SHP77 (cell line): ENCODE measurements at regions not wholly inside any gene's neighbourhood (a gene's known extent, or its start where the extent isn't known, plus 50 kb on each side); places are given as distances from the start of the nearest gene placed in this dataset.

Source experiments
- DNase-seq, 2 experiments: peaks; one replicate each; lab custom pipeline; 2025; lab: John Stamatoyannopoulos, UW

DNA sequence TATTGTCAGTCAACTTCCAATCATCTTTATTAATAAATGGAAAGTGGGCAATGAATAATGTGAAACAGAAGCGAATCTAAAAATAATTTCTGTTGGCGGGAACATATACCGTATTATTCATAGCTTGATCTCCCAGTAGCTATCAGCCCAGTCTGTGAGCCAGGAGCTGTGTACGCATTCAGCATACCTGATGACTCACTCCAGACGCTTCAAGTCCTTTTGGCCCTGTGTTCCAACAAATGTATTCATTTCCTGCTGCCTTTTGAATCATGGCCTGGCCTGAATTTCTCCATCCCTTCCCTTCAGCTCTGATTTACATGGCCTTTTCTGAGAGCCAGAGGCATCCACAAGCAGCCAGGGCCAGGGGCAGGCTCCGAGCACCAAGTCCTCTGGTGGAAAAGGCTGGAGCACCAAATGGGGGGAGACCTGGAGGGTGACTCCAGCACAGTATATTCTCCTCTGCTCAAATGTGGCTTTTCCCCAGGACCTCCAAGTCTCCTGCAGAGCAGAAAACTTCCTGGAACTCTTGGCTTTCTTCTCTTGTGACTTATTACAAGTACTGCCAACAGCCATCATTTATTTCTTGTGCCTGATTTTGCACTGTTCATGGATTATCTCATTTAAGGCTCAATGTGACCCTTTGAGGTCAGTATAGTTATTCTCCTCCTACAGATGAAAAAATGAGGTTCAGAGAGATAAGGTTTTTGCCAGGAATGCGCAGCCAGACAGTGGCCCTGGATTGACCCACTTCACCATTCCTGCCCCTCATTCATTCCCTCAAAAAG lies 108.7 kb downstream of the EN1 start:
- DNase-seq = no peak

DNA sequence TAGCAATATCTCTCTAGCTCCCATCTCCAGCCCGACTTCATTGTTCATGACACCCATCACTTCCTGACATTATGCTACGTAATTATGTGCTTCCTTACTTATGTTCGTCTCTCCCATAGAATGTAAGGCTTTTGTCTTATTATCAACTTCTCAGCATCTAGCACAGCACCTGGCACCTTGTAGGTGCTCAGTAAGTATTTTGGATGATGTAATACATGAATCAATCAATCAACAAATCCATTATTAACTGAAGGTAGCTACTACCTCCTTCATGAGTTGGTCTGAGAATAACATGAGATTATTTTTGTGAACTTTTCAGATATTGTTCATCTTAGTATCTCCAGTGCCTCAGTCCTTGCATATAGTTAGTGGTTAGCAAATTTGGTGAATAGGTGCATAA lies 109.3 kb downstream of the EN1 start:
- DNase-seq = no peak

DNA sequence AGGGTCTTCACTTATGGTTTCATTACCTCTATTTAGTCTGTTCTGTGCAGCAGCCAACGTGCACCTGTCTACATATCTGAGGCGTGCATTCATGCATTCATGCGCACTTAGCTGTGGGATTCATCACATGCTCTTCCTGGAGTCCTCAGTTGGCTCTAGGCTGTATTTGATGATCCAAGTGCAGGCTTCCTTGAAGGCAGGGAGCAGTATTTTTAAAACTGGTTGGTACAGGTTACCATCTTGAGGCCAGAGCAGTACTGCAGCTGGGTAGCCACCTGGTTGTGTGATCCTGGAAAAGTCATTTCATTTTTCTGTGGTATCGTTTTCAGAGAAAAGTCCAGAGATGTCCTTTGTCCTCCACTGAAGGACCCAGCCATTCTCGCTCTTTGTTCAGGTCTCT lies 109.8 kb downstream of the EN1 start:
- no peak for DNase-seq

GRCh38 chr2:118732432-118732831 lies 115.0 kb downstream of the EN1 start:
- DNase-seq = no peak

DNA sequence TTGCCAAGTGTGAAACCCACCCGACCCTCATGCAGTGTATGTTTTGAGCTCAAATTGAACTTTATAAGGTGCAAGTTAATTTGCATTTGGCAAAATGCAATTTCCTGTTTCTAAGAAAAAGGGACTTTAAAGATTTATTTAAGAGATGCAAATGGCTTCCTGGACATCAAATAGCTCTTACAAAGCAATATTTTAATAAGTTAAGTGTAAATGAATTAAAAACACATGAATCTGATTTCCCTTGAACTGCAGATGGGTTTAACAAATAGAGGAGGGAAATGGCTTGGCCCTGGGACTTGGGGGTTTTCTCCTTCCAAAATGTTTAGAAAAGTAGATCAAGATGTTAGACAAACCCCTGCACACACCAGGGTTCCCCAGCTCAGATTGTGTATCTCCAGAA lies 116.0 kb downstream of the EN1 start:
- DNase-seq = no peak

DNA sequence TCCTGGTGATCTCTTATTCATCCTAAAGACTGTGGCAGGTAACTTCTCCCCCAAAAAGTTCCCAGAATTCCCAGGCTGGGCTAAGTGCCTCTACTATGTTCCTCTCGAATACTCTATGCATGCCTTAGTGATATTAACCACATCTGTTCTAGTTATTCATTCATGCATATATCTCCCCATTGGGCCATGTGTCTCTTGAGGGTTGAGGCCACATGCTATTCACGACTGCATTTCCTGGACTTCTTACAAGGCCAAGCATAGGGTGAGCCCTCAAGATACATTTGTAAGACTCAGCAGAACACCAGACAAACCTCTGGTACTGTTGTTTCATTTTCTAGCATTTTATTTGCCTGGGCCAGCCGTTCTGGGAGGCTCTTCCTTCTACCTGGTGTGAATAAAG lies 117.0 kb downstream of the EN1 start:
- DNase-seq = no peak

DNA sequence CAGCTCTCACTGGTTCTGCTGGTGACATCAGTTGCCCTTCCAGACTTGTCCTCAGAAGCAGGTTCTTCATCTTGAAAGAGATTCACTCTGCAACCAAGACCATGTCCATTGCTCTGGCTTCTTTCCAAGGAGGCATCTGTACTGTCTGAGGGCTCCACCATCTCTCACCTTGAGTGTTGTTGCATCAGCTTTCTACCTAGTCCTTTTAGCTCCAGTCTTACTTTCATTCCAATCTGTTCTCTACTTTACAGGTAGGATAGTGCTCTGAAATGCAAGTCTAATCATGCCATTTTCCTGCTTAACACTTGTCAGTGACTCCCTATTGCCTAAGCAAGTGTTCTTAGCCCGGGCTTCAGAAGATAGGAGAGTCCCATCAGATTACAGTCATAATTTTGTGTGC lies 117.7 kb downstream of the EN1 start:
- no peak for DNase-seq

- DNase-seq = no peak
These were observed 118.5 kb downstream of the EN1 start for GRCh38 chr2:118728984-118729383.

DNA sequence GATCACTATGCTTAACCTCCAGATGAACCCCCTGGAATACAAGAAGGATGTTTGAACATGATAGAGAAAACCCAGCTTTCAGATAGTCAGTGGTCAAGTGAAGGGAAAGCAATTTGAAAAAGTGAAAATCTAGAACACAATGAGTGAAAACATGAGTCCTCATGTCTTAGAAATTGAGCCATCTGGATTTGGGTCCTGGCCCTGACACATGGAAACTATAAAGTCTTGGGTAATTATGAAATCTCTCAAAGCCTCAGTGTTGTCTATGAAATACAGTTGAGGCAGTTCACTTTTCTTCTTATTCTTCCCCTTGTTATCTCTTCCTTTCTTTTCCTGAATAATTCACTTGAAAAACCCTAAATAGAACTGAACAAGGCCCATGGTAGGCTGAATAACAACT lies 120.6 kb downstream of the EN1 start:
- DNase-seq = no peak

DNA sequence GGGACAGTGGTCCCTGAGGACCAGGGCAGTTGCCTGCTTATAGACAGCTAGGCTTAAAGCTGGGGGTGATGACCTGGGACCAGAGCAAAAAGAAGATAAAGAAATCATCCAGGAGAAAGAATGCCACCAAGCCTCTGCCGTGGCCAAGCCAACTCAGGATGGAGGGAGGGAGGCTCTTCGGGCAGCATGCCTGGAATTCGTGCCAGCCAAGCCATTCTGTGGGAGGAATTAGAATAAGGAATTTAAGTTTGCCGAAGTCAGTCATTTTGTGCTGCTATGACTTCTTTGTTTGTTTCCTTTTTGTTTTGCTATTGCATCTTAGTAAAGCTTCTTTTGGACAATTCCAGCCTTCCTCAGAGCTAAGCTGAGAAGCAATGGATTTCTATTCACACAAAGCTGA lies 124.1 kb downstream of the EN1 start:
- DNase-seq = no peak

DNA sequence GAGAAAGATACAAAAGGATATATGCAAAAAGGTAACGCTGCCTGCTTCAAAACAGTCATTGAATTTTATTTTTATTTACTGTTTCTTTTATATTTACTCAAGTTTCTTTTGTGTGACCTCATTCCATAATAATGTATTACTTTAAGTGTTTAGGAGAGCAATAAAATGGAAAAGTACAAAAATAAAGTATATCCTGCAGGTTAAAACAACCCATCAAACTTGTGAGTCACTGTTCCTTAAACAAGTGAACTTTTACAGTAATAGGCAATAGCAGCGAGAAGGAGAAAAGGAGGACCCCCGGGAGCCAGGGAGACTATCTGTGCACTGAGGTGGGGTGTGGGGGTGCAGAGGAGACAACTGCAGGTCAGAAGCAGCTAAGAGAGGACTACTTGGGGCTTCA lies 124.5 kb downstream of the EN1 start:
- DNase-seq = no peak

DNA sequence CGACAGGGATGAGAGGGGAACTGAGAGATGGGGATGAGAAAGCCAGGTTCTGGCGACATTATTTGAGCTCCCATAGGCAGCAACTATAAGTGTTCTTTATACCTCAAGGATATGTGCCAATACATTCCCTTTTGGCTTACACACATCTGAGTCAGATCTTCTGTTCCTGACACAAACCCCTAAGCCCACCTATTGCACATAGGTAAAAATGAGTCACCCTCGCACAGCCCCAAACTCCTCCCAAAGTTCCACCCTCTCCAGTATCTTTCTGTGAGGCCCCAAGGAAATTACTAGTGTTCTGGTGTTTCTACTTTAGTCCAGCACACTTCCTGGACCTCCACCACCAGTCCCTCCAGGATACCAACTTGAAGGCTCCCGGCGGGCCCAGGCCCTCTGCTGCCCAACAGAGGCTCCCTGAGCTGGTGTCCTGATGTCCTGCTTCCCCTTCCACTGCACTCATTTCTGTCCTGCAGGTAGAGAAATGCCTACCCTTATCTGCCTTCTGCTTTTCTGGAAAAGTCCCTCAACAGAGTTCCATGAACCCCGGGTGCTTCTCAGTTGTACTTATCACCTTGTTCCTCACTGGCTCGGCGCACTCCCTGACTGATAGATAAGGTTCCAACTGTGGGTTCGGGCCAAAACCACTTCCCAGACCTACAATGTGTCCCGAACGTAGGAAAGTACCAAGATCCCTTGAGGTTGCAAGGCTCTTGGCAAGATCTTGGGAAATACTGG lies 125.5 kb downstream of the EN1 start:
- no peak for DNase-seq

DNA sequence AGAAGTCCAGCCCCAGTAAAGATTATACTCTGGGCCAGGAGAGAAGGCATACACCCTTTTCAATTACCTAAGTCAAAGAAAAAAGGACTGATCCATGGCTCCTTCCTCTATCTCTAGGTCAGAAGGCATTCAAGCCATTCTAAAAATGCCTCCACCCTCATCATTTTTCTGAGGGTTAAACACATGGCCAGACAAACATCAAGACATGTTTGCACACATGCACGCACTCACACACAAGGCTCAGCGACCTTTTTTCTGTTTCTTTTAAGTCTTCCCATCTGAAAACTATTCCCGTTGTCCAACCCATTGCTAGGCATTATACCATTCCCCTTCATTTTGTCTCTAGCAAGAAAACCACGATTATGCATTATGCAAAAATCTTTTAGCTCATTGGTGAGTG lies 126.6 kb downstream of the EN1 start:
- DNase-seq = no peak

GRCh38 chr2:118718921-118719320 lies 128.5 kb downstream of the EN1 start:
- DNase-seq = no peak

GRCh38 chr2:118716102-118716501 lies 131.3 kb downstream of the EN1 start:
- DNase-seq = no peak

DNA sequence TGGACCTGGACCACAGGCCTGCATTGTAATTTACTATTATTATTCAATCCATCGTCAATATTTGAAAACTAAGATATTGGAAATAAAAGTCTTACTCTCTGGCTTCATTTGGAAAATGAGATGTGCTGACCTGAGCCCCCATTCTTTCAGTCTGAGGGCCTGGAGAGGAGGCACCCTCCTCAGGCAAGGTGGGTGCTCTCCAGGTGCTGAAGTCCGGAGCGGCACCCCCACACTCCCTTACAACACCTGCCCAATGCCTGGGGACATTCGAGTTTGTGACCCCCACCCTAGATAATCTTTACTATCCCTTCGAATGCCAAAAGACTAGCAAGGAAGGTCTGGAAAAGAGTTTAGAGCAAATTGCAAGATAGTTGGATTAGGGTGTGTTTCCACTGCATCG lies 133.3 kb downstream of the EN1 start:
- no peak for DNase-seq

DNA sequence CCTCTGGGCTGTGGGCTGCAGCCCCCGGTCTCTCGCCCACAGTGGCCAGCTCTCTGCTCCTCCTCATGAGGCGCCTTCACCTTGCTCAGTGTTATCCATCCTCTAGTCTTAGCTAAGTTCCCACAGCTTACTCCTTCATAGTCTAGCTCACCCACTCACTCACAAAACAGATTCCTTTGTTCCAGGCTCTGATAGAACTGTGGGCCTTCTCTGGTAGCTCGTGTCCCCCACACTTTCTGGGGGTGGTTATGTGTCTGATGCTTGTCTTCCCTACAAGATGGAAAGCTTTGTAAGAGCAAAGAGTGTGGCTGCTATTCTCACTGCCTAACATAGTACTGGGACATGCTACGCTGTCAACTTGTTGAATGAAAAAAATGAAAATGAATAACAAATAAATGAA lies 135.8 kb downstream of the EN1 start:
- no peak for DNase-seq

DNA sequence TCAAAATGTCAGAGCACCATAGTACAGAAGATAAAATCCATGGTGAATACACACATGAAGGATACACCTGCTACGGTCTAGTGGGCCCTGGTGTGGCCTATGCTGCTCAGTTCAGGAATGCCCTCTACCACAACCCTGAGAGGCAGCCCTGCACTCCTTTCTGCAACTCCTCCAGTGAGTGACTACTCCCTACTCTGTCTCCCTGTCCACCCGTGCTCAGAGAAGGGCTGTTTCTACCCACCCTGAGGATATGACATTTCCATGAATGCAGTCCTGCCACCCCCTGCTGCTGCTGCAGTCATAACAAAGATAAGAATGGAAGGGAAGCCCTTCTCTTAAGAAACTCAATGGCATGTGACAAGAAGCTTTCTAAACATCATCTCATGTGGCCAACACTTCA lies 137.0 kb downstream of the EN1 start:
- no peak for DNase-seq

- no peak for DNase-seq
These were observed 137.7 kb downstream of the EN1 start for GRCh38 chr2:118709786-118710185.

DNA sequence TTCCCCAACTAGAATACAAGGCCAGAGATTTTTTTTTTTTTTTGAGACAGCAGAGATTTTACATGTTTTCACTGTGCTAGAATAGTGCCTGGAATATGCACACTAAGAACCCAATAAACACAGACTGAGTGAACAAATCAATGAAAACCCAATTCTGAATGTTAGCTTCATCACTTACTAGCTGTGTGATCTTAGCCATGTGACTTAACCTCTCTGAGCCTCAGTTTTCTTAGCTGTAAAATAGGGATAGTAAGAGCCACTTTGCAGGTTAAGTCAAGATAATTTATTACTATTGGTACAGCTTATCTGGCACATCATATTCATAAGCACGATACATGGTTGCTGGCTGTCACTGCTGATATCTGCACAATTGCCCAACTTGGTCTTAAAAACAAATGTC lies 140.6 kb downstream of the EN1 start:
- DNase-seq = no peak

- no peak for DNase-seq
These were observed 141.1 kb downstream of the EN1 start for GRCh38 chr2:118706371-118706770.

GRCh38 chr2:118705032-118705431 lies 142.4 kb downstream of the EN1 start:
- no peak for DNase-seq

DNA sequence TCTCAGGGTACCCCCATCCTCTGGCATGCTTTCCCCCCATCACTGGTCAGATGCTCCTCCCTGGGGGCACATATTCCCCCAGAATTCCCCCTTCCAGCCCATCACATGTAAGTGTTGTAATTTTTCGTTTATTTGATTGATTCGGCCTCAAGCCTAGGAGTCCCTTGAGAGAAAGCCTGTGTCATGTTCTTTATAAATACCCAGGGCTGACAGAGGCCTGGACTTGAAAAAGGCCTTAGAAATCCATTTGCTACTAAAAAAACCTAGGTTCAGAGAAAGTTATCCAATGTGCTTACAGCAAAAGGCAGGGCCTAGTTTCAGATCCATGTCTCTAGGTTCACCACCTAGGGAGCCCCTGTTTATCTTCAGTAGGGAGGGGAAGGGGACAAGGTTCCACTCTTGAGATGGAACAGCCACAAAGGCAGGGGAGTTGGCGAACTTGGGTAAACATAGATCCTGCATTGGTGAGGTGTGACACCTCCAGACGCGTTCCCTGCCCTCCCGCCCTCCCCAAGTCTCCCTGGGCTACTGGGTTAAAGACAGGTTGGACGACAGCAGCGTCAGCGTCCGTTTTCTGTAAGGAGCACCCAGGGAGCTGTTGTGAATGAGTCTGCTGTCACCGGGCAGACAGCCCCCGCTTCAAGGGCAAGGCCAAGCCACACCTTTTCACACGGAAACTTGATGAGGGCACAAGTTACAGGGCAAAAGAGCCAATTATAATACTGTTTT lies 147.8 kb downstream of the EN1 start:
- no peak for DNase-seq
